ENCODE measurements at regions not wholly inside any gene's neighbourhood (a gene's known extent, or its start where the extent isn't known, plus 50 kb on each side); places are given as distances from the start of the nearest gene placed in this dataset.

- Histone ChIP-seq H3K27ac (ENCODE audit: low read depth, low read length) (no peak overlapping the region), H3K4me3 (ENCODE audit: low read depth in 1 of 2, low read length in 2 of 2) (no peak overlapping the region), H3K4me1 (ENCODE audit: insufficient read depth, low read length) (peaks cover 11% of the 10 kb centered on the region), H3K27me3 (ENCODE audit: control insufficient read depth in 1 of 2, insufficient read depth in 2 of 2, low read length in 2 of 2) (no peaks in the 10 kb centered on the region), H3K36me3 (ENCODE audit: insufficient read depth, low read length) (no peaks in the 10 kb centered on the region), H3K9me3 (ENCODE audit: low read length) (no peaks in the 10 kb centered on the region), H3K9ac (ENCODE audit: low read length) (no peak overlapping the region)
Measured at GRCh38 chr2:217160978-217161973, 301.4 kb upstream of the TNP1 start.

DNA sequence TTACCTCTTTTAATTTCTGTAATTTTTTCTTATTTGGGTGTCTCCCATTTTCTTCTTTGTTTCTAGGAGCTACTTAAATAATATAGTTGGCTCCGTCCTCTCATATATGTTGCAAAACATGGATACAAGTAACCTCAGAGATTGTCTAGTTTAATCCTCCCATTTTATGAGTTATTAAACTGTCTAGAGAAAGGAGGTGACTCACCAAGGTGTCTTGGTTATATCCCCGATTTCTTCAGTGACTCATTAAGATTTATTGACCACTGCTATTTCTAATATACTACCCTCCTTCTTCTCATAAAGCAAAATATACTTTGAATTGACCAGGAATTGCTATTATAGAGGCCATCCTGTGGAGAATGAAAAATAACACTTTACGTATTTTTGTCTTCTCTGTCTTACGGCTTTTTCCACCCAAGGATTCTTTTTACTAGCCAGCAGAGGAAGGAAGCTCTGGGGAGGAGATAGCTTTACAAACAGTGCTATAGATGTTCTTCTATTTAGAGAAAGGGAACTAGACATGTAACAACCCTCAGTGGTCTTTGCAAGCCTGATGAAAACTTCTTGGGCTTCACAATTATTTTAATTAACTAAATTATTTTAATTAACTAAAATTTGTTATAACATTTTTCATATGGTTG is 300.4 kb upstream of the TNP1 start:
- peaks cover 11% of the 10 kb centered on the region for H3K4me1 ChIP-seq (ENCODE audit: insufficient read depth, low read length)
- H3K27me3 ChIP-seq (ENCODE audit: control insufficient read depth in 1 of 2, insufficient read depth in 2 of 2, low read length in 2 of 2), result no peaks in the 10 kb centered on the region
- no peaks in the 10 kb centered on the region for H3K36me3 ChIP-seq (ENCODE audit: insufficient read depth, low read length)
- H3K9ac ChIP-seq (ENCODE audit: low read length), result no peak overlapping the region
- no peak overlapping the region for H3K4me3 ChIP-seq (ENCODE audit: low read depth in 1 of 2, low read length in 2 of 2)
- no peaks in the 10 kb centered on the region for H3K9me3 ChIP-seq (ENCODE audit: low read length)
- no peak overlapping the region for H3K27ac ChIP-seq (ENCODE audit: low read depth, low read length)

- Histone ChIP-seq H3K27ac (ENCODE audit: low read depth, low read length) (no peak overlapping the region), H3K36me3 (ENCODE audit: insufficient read depth, low read length) (no peaks in the 10 kb centered on the region), H3K4me3 (ENCODE audit: low read depth in 1 of 2, low read length in 2 of 2) (no peak overlapping the region), H3K9ac (ENCODE audit: low read length) (no peak overlapping the region), H3K4me1 (ENCODE audit: insufficient read depth, low read length) (peaks cover 7% of the 10 kb centered on the region), H3K27me3 (ENCODE audit: control insufficient read depth in 1 of 2, insufficient read depth in 2 of 2, low read length in 2 of 2) (no peaks in the 10 kb centered on the region), H3K9me3 (ENCODE audit: low read length) (no peaks in the 10 kb centered on the region)
Measured at GRCh38 chr2:217158928-217159327, 299.1 kb upstream of the TNP1 start.

DNA sequence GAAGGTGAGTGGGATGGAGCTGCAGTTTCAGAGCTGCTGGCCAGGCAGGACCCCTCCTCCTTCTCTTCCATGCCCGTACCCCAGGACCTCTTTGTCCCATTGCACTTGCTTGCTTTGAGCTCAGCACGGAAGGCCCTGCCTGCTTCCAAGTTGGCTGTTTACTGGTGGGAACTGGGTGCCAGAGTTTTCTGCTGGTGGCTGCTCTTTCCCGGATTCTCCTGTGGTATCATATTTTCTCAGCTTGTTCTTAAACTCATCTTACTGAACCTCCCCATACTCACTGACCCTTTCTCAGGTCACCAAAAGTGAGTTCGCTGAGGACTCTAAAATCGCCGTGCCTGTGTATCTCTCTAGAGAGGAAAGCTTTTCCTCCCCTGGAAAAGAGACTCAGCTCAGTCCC is 297.7 kb upstream of the TNP1 start:
- Histone ChIP-seq H3K27ac (ENCODE audit: low read depth, low read length) (no peak overlapping the region), H3K27me3 (ENCODE audit: control insufficient read depth in 1 of 2, insufficient read depth in 2 of 2, low read length in 2 of 2) (no peaks in the 10 kb centered on the region)

DNA sequence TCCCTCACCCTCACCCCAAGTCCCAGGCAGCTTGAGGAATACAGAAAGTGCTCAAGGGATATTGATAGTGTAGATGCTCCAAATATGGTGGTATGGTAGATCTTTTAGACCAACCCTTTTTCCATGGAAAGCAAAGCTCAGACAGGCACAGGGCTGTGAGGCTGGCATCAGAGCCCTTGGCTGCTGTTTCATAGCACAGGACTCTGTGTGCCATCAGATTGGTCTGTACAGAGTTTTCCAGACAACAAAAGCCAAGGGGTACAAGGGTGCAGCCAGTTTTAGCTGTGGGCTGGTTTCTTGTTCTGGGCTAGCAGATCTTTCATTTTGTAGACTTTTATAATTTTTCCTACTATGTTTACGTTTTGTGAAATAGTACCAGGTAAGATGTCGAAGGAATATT is 296.9 kb upstream of the TNP1 start:
- no peak overlapping the region for H3K9ac ChIP-seq (ENCODE audit: low read length)
- no peak overlapping the region for H3K4me3 ChIP-seq (ENCODE audit: low read depth in 1 of 2, low read length in 2 of 2)
- no peaks in the 10 kb centered on the region for H3K9me3 ChIP-seq (ENCODE audit: low read length)
- no peaks in the 10 kb centered on the region for H3K27me3 ChIP-seq (ENCODE audit: control insufficient read depth in 1 of 2, insufficient read depth in 2 of 2, low read length in 2 of 2)
- no peak overlapping the region for H3K27ac ChIP-seq (ENCODE audit: low read depth, low read length)
- H3K36me3 ChIP-seq (ENCODE audit: insufficient read depth, low read length), result no peaks in the 10 kb centered on the region
- H3K4me1 ChIP-seq (ENCODE audit: insufficient read depth, low read length), result peaks cover 16% of the 10 kb centered on the region

More for the DNA sequence above, 297.7 kb upstream of the TNP1 start:
- Histone ChIP-seq H3K9ac (ENCODE audit: low read length) (no peak overlapping the region), H3K9me3 (ENCODE audit: low read length) (no peaks in the 10 kb centered on the region), H3K36me3 (ENCODE audit: insufficient read depth, low read length) (no peaks in the 10 kb centered on the region), H3K4me1 (ENCODE audit: insufficient read depth, low read length) (peaks cover 8% of the 10 kb centered on the region), H3K4me3 (ENCODE audit: low read depth in 1 of 2, low read length in 2 of 2) (no peak overlapping the region)

DNA sequence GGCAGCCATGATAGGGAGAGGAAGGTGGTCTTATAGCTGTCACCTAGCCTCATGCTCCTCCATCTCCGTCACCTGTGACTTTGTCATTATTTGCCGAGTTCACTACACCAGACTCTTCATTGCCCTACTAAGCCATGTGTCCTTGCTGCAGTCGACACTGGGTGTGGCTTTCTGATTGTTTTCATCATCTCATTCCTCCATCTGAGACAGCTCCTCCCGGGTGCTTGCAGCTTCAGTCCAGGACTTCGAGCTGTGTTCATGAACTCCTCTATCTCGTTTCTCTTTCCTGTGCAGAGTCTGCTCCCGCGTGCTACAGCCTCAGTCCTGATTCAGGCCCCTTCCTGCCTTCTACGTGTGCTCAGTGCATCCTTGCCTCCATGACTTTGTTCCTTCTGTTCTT is 295.1 kb upstream of the TNP1 start:
- H3K9me3 ChIP-seq (ENCODE audit: low read length), result no peaks in the 10 kb centered on the region
- H3K27me3 ChIP-seq (ENCODE audit: control insufficient read depth in 1 of 2, insufficient read depth in 2 of 2, low read length in 2 of 2), result no peaks in the 10 kb centered on the region
- no peak overlapping the region for H3K27ac ChIP-seq (ENCODE audit: low read depth, low read length)
- no peaks in the 10 kb centered on the region for H3K36me3 ChIP-seq (ENCODE audit: insufficient read depth, low read length)
- H3K4me3 ChIP-seq (ENCODE audit: low read depth in 1 of 2, low read length in 2 of 2), result no peak overlapping the region
- H3K9ac ChIP-seq (ENCODE audit: low read length), result no peak overlapping the region
- peaks cover 11% of the 10 kb centered on the region for H3K4me1 ChIP-seq (ENCODE audit: insufficient read depth, low read length)

GRCh38 chr2:217153510-217153909 is 293.6 kb upstream of the TNP1 start:
- no peaks in the 10 kb centered on the region for H3K9me3 ChIP-seq (ENCODE audit: low read length)
- peaks cover 11% of the 10 kb centered on the region for H3K4me1 ChIP-seq (ENCODE audit: insufficient read depth, low read length)
- H3K9ac ChIP-seq (ENCODE audit: low read length), result no peak overlapping the region
- no peak overlapping the region for H3K4me3 ChIP-seq (ENCODE audit: low read depth in 1 of 2, low read length in 2 of 2)
- H3K27ac ChIP-seq (ENCODE audit: low read depth, low read length), result no peak overlapping the region
- no peaks in the 10 kb centered on the region for H3K36me3 ChIP-seq (ENCODE audit: insufficient read depth, low read length)
- H3K27me3 ChIP-seq (ENCODE audit: control insufficient read depth in 1 of 2, insufficient read depth in 2 of 2, low read length in 2 of 2), result no peaks in the 10 kb centered on the region

GRCh38 chr2:217152831-217153230 is 293.0 kb upstream of the TNP1 start:
- H3K9ac ChIP-seq (ENCODE audit: low read length), result no peak overlapping the region
- no peaks in the 10 kb centered on the region for H3K27me3 ChIP-seq (ENCODE audit: control insufficient read depth in 1 of 2, insufficient read depth in 2 of 2, low read length in 2 of 2)
- H3K36me3 ChIP-seq (ENCODE audit: insufficient read depth, low read length), result no peaks in the 10 kb centered on the region

GRCh38 chr2:217151509-217152206 is 291.8 kb upstream of the TNP1 start:
- Histone ChIP-seq H3K27me3 (ENCODE audit: control insufficient read depth in 1 of 2, insufficient read depth in 2 of 2, low read length in 2 of 2) (no peaks in the 10 kb centered on the region), H3K27ac (ENCODE audit: low read depth, low read length) (no peak overlapping the region), H3K36me3 (ENCODE audit: insufficient read depth, low read length) (no peaks in the 10 kb centered on the region), H3K4me1 (ENCODE audit: insufficient read depth, low read length) (peaks cover 11% of the 10 kb centered on the region), H3K9ac (ENCODE audit: low read length) (no peak overlapping the region), H3K9me3 (ENCODE audit: low read length) (no peaks in the 10 kb centered on the region), H3K4me3 (ENCODE audit: low read depth in 1 of 2, low read length in 2 of 2) (no peak overlapping the region)

More at GRCh38 chr2:217152831-217153230, 293.0 kb upstream of the TNP1 start:
- H3K4me1 ChIP-seq (ENCODE audit: insufficient read depth, low read length), result peaks cover 11% of the 10 kb centered on the region
- H3K9me3 ChIP-seq (ENCODE audit: low read length), result no peaks in the 10 kb centered on the region
- H3K4me3 ChIP-seq (ENCODE audit: low read depth in 1 of 2, low read length in 2 of 2), result no peak overlapping the region
- H3K27ac ChIP-seq (ENCODE audit: low read depth, low read length), result no peak overlapping the region

GRCh38 chr2:217150236-217150635 is 290.4 kb upstream of the TNP1 start:
- H3K4me3 ChIP-seq (ENCODE audit: low read depth in 1 of 2, low read length in 2 of 2), result no peak overlapping the region
- H3K36me3 ChIP-seq (ENCODE audit: insufficient read depth, low read length), result no peaks in the 10 kb centered on the region
- no peak overlapping the region for H3K27ac ChIP-seq (ENCODE audit: low read depth, low read length)

DNA sequence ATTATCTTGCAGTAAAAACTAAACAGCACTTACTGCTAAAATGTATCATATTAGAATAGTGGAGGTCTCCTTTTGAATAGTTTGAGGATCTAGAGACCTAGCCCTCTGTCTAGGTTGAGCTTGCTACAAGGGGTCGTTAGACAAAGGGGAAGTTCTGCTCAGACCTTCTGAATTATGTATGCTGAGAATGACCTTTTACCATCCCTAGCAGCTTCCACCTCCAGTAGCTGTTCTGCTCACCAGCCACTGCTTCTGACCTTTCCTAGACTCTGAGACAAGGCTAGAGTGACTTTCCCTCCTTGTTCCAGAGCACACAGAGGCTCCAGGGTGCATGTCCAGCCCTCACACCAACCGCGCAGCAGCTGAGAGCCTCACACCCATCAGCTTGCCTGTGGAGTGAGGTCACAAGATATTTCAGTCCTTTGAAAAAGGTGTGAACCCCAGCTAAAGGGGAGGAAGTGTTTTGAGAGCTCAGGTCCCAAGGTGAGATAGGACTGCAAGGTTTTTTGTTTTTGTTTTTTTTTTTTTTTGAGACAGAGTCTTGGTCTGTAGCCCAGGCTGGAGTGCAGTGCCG is 289.3 kb upstream of the TNP1 start:
- Histone ChIP-seq H3K27ac (ENCODE audit: low read depth, low read length) (no peak overlapping the region), H3K36me3 (ENCODE audit: insufficient read depth, low read length) (no peaks in the 10 kb centered on the region), H3K4me3 (ENCODE audit: low read depth in 1 of 2, low read length in 2 of 2) (no peak overlapping the region), H3K9me3 (ENCODE audit: low read length) (no peaks in the 10 kb centered on the region), H3K9ac (ENCODE audit: low read length) (no peak overlapping the region), H3K27me3 (ENCODE audit: control insufficient read depth in 1 of 2, insufficient read depth in 2 of 2, low read length in 2 of 2) (no peaks in the 10 kb centered on the region), H3K4me1 (ENCODE audit: insufficient read depth, low read length) (peaks cover 11% of the 10 kb centered on the region)

More at GRCh38 chr2:217150236-217150635, 290.4 kb upstream of the TNP1 start:
- Histone ChIP-seq H3K9me3 (ENCODE audit: low read length) (no peaks in the 10 kb centered on the region), H3K27me3 (ENCODE audit: control insufficient read depth in 1 of 2, insufficient read depth in 2 of 2, low read length in 2 of 2) (no peaks in the 10 kb centered on the region), H3K9ac (ENCODE audit: low read length) (no peak overlapping the region), H3K4me1 (ENCODE audit: insufficient read depth, low read length) (peaks cover 11% of the 10 kb centered on the region)

Data from muscle layer of colon (tissue), 2 donors.